NCI-H510A treated with DMSO at 0.1 percent for 48 hours (cell line): ENCODE measurements at regions not wholly inside any gene's neighbourhood (a gene's known extent, or its start where the extent isn't known, plus 50 kb on each side); places are given as distances from the start of the nearest gene placed in this dataset.
"Not testable (repeated sequence)": the region's sequence is repeated elsewhere in the genome, so short reads cannot be mapped to it uniquely, and the experiment has no call there.

Source experiments
- DNase-seq: peaks from one replicate; lab custom pipeline; 2025; lab: John Stamatoyannopoulos, UW

GRCh38 chr5:135279328-135279727, 119.7 kb downstream of the MACROH2A1 start:
- no peak for DNase-seq

GRCh38 chr5:135276151-135276550, 122.9 kb downstream of the MACROH2A1 start:
- no peak for DNase-seq

GRCh38 chr5:135273212-135273611, 125.8 kb downstream of the MACROH2A1 start:
- DNase-seq, result no peak

- no peak for DNase-seq
Observed at GRCh38 chr5:135272311-135272805, 126.7 kb downstream of the MACROH2A1 start.

- DNase-seq, result no peak
Observed at GRCh38 chr5:135271533-135272310, 127.3 kb downstream of the MACROH2A1 start.

- DNase-seq, result no peak
Observed at GRCh38 chr5:135269931-135270421, 129.1 kb downstream of the MACROH2A1 start.

- no peak for DNase-seq
Observed at GRCh38 chr5:135269199-135269598, 129.8 kb downstream of the MACROH2A1 start.

GRCh38 chr5:135266975-135267374, 132.1 kb downstream of the MACROH2A1 start:
- DNase-seq, result no peak

- no peak for DNase-seq
Observed at GRCh38 chr5:135266303-135266635, 132.8 kb downstream of the MACROH2A1 start.

GRCh38 chr5:135265497-135266302, 133.3 kb downstream of the MACROH2A1 start:
- no peak for DNase-seq

GRCh38 chr5:135264451-135265440, 134.3 kb downstream of the MACROH2A1 start:
- no peak for DNase-seq

- DNase-seq, result no peak
Observed at GRCh38 chr5:135263022-135263668, 135.9 kb downstream of the MACROH2A1 start.

- no peak for DNase-seq
Observed at GRCh38 chr5:135262364-135262763, 136.7 kb downstream of the MACROH2A1 start.

GRCh38 chr5:135260108-135260507, 138.9 kb downstream of the MACROH2A1 start:
- DNase-seq, result not testable (repeated sequence)

- no peak for DNase-seq
Observed at GRCh38 chr5:135255461-135256178, 143.4 kb downstream of the MACROH2A1 start.

GRCh38 chr5:135254183-135254582, 144.8 kb downstream of the MACROH2A1 start:
- DNase-seq, result no peak

- DNase-seq, result no peak
Observed at GRCh38 chr5:135253601-135254178, 145.3 kb downstream of the MACROH2A1 start.

GRCh38 chr5:135251093-135251492, 147.9 kb downstream of the MACROH2A1 start:
- peak; percentile 19 for DNase-seq

- DNase-seq, result no peak
Observed at GRCh38 chr5:135250671-135251070, 148.4 kb downstream of the MACROH2A1 start.

- no peak for DNase-seq
Observed at GRCh38 chr5:135249658-135250057, 149.4 kb downstream of the MACROH2A1 start.
